HepG2 (cell line): ENCODE measurements at regions not wholly inside any gene's neighbourhood (a gene's known extent, or its start where the extent isn't known, plus 50 kb on each side); places are given as distances from the start of the nearest gene placed in this dataset.

Source experiments
- BHLHE40 ChIP-seq: IDR thresholded peaks from 2 replicates; pipeline ENCODE4 v1.6.1; 2011; ENCODE audit warnings: low read length, improper control_type of control experiment
- CHCHD3 ChIP-seq: sonication (generic); formaldehyde crosslinking; IDR thresholded peaks from 2 replicates; pipeline ENCODE4 v1.8.0; 2022; ENCODE audit warnings: mild to moderate bottlenecking, missing genetic modification reagents, moderate library complexity
- EZH2 ChIP-seq: conservative IDR thresholded peaks from 2 replicates; pipeline ENCODE4 v1.6.1; 2012; ENCODE audit warnings: mild to moderate bottlenecking, low read depth, low read length, moderate library complexity
- PCBP1 ChIP-seq: fragments of 200-400 bp; formaldehyde crosslinking; IDR thresholded peaks from 2 replicates; pipeline ENCODE4 v1.6.1; 2017; ENCODE audit warnings: mild to moderate bottlenecking, low read depth, low read length, borderline replicate concordance
- SALL2 ChIP-seq: sonication (generic); formaldehyde crosslinking; IDR thresholded peaks from 2 replicates; pipeline ENCODE4 v1.8.1; 2023; ENCODE audit warnings: mild to moderate bottlenecking, missing genetic modification reagents, inconsistent platforms
- SMAD1 ChIP-seq: sonication (generic); formaldehyde crosslinking; IDR thresholded peaks from 2 replicates; pipeline ENCODE4 v1.4.0; 2020; ENCODE audit warnings: missing genetic modification reagents, low read depth, mild to moderate bottlenecking, borderline replicate concordance
- ZBTB20 ChIP-seq: sonication (generic); formaldehyde crosslinking; IDR thresholded peaks from 2 replicates; pipeline ENCODE4 v1.8.1; 2023; ENCODE audit warnings: missing genetic modification reagents, low read depth, mild to moderate bottlenecking, borderline replicate concordance
- TF ChIP-seq, protein P1 (sequence below): sonication (generic); formaldehyde crosslinking; IDR thresholded peaks from 2 replicates; pipeline ENCODE4 v1.4.0; 2020; ENCODE audit warnings: missing genetic modification reagents
- TF ChIP-seq, protein P2 (sequence below): IDR thresholded peaks from 2 replicates; pipeline ENCODE4 v1.6.1; 2012; ENCODE audit warnings: inconsistent platforms
- TF ChIP-seq, protein P3 (sequence below): sonication (generic); formaldehyde crosslinking; conservative IDR thresholded peaks from 2 replicates; pipeline ENCODE4 v1.4.0; 2020; ENCODE audit warnings: missing genetic modification reagents

DNA sequence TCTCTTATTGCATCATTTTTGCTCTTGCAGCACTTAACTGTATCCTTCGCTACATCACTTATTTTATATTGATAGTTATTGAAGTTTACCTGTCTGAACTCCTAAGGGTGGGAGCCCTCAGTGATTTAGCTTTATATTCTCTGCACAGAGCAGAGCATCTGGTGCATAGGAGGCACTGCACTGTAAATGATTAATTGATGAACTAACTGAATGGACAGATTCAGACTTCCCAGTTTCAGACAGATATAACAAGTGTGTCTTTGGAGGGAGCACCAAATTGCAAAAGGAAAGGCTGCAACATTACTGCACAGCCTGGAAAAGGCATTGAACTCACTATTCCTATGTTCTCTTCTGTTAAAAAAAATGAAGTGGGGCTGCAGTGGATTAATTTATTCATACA lies 160.3 kb downstream of the EDN1 start:
- no peak for TF ChIP-seq CHCHD3 (CRISPR knock-in tag)
- TF ChIP-seq SALL2: no peak
- TF ChIP-seq PCBP1: no peak
- TF ChIP-seq, protein P1, sequence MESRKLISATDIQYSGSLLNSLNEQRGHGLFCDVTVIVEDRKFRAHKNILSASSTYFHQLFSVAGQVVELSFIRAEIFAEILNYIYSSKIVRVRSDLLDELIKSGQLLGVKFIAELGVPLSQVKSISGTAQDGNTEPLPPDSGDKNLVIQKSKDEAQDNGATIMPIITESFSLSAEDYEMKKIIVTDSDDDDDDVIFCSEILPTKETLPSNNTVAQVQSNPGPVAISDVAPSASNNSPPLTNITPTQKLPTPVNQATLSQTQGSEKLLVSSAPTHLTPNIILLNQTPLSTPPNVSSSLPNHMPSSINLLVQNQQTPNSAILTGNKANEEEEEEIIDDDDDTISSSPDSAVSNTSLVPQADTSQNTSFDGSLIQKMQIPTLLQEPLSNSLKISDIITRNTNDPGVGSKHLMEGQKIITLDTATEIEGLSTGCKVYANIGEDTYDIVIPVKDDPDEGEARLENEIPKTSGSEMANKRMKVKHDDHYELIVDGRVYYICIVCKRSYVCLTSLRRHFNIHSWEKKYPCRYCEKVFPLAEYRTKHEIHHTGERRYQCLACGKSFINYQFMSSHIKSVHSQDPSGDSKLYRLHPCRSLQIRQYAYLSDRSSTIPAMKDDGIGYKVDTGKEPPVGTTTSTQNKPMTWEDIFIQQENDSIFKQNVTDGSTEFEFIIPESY (CRISPR knock-in tag): no peak
- TF ChIP-seq, protein P2, sequence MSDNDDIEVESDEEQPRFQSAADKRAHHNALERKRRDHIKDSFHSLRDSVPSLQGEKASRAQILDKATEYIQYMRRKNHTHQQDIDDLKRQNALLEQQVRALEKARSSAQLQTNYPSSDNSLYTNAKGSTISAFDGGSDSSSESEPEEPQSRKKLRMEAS: no peak
- TF ChIP-seq EZH2: no peak
- TF ChIP-seq, protein P3, sequence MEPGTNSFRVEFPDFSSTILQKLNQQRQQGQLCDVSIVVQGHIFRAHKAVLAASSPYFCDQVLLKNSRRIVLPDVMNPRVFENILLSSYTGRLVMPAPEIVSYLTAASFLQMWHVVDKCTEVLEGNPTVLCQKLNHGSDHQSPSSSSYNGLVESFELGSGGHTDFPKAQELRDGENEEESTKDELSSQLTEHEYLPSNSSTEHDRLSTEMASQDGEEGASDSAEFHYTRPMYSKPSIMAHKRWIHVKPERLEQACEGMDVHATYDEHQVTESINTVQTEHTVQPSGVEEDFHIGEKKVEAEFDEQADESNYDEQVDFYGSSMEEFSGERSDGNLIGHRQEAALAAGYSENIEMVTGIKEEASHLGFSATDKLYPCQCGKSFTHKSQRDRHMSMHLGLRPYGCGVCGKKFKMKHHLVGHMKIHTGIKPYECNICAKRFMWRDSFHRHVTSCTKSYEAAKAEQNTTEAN (CRISPR knock-in tag): no peak
- TF ChIP-seq SMAD1 (CRISPR knock-in tag): no peak
- no peak for TF ChIP-seq BHLHE40
- TF ChIP-seq ZBTB20 (CRISPR knock-in tag): no peak
